ENCODE measurements at regions not wholly inside any gene's neighbourhood (a gene's known extent, or its start where the extent isn't known, plus 50 kb on each side); places are given as distances from the start of the nearest gene placed in this dataset.

DNA sequence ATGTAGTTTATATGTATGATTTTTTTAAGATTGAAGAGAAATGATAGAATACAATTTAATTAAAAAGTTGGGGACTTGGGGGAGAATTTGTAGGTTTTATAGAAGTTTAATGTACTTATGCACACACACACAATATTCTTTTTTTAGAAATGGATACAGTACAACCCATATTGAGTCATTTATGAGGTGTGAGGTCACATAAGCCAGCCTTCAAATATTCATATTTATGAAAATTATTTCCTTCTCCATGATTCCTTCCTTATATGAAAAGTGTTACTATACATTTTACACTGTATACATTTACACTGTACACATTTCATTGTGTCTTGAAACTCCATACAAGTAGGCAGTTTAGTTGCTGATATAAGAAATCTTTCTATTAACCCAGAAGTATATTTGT lies 96.2 kb upstream of the CHODL start:
- DNase-seq, result no peak
- no peaks in the 10 kb centered on the region for H3K4me1 Mint-ChIP-seq
- H3K36me3 Mint-ChIP-seq (ENCODE audit: low read depth), result no peaks in the 10 kb centered on the region
- H3K27me3 Mint-ChIP-seq (ENCODE audit: insufficient read depth), result no peaks in the 10 kb centered on the region
- H3K27ac Mint-ChIP-seq, result no peak overlapping the region
- H3K9me3 Mint-ChIP-seq, result peaks cover 4% of the 10 kb centered on the region
- Histone ChIP-seq H3K36me3 (ENCODE audit: control insufficient read depth, insufficient read depth, low read length) (no peaks in the 10 kb centered on the region), H3K4me3 (ENCODE audit: low read length) (no peak overlapping the region), H3K27me3 (ENCODE audit: control insufficient read depth, insufficient read depth, low read length, poor library complexity, severe bottlenecking) (no peaks in the 10 kb centered on the region), H3K9ac (ENCODE audit: extremely low read depth, low read length, poor library complexity, severe bottlenecking) (no peak overlapping the region), H3K9me3 (ENCODE audit: control insufficient read depth, low read length) (no peaks in the 10 kb centered on the region), H3K27ac (ENCODE audit: low read depth, low read length) (no peak overlapping the region), H3K4me1 (ENCODE audit: control insufficient read depth, insufficient read depth, low read length) (no peaks in the 10 kb centered on the region)
- TF ChIP-seq, protein P1, sequence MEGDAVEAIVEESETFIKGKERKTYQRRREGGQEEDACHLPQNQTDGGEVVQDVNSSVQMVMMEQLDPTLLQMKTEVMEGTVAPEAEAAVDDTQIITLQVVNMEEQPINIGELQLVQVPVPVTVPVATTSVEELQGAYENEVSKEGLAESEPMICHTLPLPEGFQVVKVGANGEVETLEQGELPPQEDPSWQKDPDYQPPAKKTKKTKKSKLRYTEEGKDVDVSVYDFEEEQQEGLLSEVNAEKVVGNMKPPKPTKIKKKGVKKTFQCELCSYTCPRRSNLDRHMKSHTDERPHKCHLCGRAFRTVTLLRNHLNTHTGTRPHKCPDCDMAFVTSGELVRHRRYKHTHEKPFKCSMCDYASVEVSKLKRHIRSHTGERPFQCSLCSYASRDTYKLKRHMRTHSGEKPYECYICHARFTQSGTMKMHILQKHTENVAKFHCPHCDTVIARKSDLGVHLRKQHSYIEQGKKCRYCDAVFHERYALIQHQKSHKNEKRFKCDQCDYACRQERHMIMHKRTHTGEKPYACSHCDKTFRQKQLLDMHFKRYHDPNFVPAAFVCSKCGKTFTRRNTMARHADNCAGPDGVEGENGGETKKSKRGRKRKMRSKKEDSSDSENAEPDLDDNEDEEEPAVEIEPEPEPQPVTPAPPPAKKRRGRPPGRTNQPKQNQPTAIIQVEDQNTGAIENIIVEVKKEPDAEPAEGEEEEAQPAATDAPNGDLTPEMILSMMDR (conservative IDR thresholded peaks at IDR 0.05), result no peak
- no peak overlapping the region for H3K4me3 Mint-ChIP-seq

DNA sequence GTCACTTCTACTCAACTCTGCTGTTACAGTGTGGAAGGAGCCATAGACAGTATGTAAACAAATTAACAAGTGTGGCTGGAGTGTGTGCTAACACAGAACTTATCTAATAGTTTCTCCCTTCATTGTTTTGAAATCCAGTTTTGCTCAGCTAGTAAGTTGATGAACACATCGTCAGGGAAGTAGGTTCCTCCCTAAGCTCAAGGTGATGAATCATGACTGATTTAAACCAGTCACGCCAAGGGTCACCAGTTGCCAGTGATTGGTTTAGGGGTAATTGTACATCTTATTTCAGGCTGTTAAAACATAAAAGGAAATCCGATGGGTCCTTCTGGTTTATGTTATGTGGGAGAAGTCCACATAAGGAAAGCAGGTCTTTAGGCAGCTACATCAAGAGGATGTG lies 97.0 kb upstream of the CHODL start:
- Histone ChIP-seq H3K27me3 (ENCODE audit: control insufficient read depth, insufficient read depth, low read length, poor library complexity, severe bottlenecking) (no peaks in the 10 kb centered on the region), H3K27ac (ENCODE audit: low read depth, low read length) (no peak overlapping the region), H3K9ac (ENCODE audit: extremely low read depth, low read length, poor library complexity, severe bottlenecking) (no peak overlapping the region), H3K9me3 (ENCODE audit: control insufficient read depth, low read length) (no peaks in the 10 kb centered on the region), H3K36me3 (ENCODE audit: control insufficient read depth, insufficient read depth, low read length) (no peaks in the 10 kb centered on the region), H3K4me3 (ENCODE audit: low read length) (no peak overlapping the region), H3K4me1 (ENCODE audit: control insufficient read depth, insufficient read depth, low read length) (no peaks in the 10 kb centered on the region)
- Mint-ChIP-seq H3K4me1 (no peaks in the 10 kb centered on the region), H3K36me3 (ENCODE audit: low read depth) (no peaks in the 10 kb centered on the region), H3K9me3 (peaks cover 4% of the 10 kb centered on the region), H3K27me3 (ENCODE audit: insufficient read depth) (no peaks in the 10 kb centered on the region), H3K4me3 (no peak overlapping the region), H3K27ac (no peak overlapping the region)
- TF ChIP-seq, protein P1 (conservative IDR thresholded peaks at IDR 0.05), result no peak
- DNase-seq, result no peak
- WGBS, 2 experiments (ENCODE audit: insufficient coverage in 1 of 2, insufficient read length in 1 of 2), result 90 to 92% methylated on average over 2 to 3 of the region's 3 CpGs

DNA sequence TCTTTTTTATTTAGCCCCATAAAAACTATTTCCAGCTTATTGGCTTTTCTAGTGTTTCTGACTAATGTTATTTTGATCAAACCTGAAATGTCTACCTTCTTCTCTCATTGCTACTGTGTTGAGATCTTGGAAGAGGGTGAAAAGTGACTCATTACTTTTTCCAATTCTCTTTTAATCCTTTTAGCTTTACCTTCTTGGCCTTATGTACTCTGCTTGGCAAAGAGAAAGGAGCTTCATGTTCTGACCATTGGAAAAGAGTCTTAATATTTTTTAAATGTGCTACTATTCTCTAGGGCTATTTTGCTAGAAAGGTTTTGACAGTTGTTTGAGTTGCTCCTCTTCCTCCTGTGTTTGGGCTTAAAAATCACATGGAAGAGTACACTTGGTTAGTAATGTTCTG lies 97.8 kb upstream of the CHODL start:
- Mint-ChIP-seq H3K36me3 (ENCODE audit: low read depth) (no peaks in the 10 kb centered on the region), H3K27me3 (ENCODE audit: insufficient read depth) (no peaks in the 10 kb centered on the region), H3K9me3 (peaks cover 4% of the 10 kb centered on the region), H3K27ac (no peak overlapping the region), H3K4me3 (no peak overlapping the region), H3K4me1 (no peaks in the 10 kb centered on the region)
- Histone ChIP-seq H3K9ac (ENCODE audit: extremely low read depth, low read length, poor library complexity, severe bottlenecking) (no peak overlapping the region), H3K27ac (ENCODE audit: low read depth, low read length) (no peak overlapping the region), H3K27me3 (ENCODE audit: control insufficient read depth, insufficient read depth, low read length, poor library complexity, severe bottlenecking) (no peaks in the 10 kb centered on the region), H3K4me3 (ENCODE audit: low read length) (no peak overlapping the region), H3K36me3 (ENCODE audit: control insufficient read depth, insufficient read depth, low read length) (no peaks in the 10 kb centered on the region), H3K4me1 (ENCODE audit: control insufficient read depth, insufficient read depth, low read length) (no peaks in the 10 kb centered on the region), H3K9me3 (ENCODE audit: control insufficient read depth, low read length) (no peaks in the 10 kb centered on the region)
- no peak for DNase-seq
- TF ChIP-seq, protein P1 (conservative IDR thresholded peaks at IDR 0.05), result no peak

Data from endodermal cell (in vitro differentiated cells).